ENCODE measurements at regions not wholly inside any gene's neighbourhood (a gene's known extent, or its start where the extent isn't known, plus 50 kb on each side); places are given as distances from the start of the nearest gene placed in this dataset.
"Not testable (repeated sequence)": the region's sequence is repeated elsewhere in the genome, so short reads cannot be mapped to it uniquely, and the experiment has no call there.

DNA sequence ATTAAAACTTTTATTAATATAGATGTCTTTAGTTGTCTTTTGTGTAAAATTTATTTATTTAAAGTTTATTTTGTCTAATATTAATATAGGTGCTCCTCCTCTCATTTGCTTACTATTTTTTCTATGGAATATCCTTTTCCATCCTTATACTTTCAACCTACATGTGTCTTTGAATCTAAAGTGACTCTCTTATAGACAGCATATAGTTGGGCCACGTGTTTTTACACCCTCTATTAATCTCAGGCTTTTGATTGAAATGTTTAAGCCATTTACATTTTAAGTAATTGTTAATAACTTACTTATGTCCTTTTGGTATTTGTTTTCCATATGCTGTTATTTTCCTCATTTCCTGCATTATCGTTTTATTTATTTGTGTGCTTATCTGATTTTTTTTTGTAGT is 74.4 kb upstream of the LRFN5 start:
- no peak overlapping the region for H3K27ac ChIP-seq (ENCODE audit: low read depth in 1 of 2, low read length in 2 of 2)
- 67% methylated on average over 2 of the region's 2 CpGs for WGBS
- no peaks in the 10 kb centered on the region for H3K36me3 ChIP-seq (ENCODE audit: control insufficient read depth in 4 of 4, insufficient read depth in 3 of 4, low read depth in 1 of 4, low read length in 3 of 4)
- H3K27me3 ChIP-seq (ENCODE audit: control insufficient read depth in 4 of 4, insufficient read depth in 4 of 4, low read length in 3 of 4), result no peaks in the 10 kb centered on the region
- no peak overlapping the region for H3K9ac ChIP-seq (ENCODE audit: low read depth in 1 of 2, low read length in 2 of 2)
- no peaks in the 10 kb centered on the region for H3K9me3 ChIP-seq (ENCODE audit: control insufficient read depth in 4 of 4, low read length in 3 of 4)
- DNase-seq (ENCODE audit: low spot score), result no peak
- no peak overlapping the region for H3K4me3 ChIP-seq (ENCODE audit: low read depth in 1 of 3, low read length in 3 of 3)
- TF ChIP-seq JUND (IDR thresholded peaks at IDR 0.05) (no peak), NR2F2 (IDR thresholded peaks at IDR 0.05) (no peak), EGR1 (IDR thresholded peaks at IDR 0.05; ENCODE audit: low read depth in 2 of 2) (no peak), RAD21 (IDR thresholded peaks at IDR 0.05) (no peak), HNF4A (conservative IDR thresholded peaks at IDR 0.05) (no peak), TAF1 (conservative IDR thresholded peaks at IDR 0.05) (no peak), HNF4G (IDR thresholded peaks at IDR 0.05) (no peak), YY1 (IDR thresholded peaks at IDR 0.05) (no peak)
- no peaks in the 10 kb centered on the region for H3K4me1 ChIP-seq (ENCODE audit: control insufficient read depth in 4 of 4, insufficient read depth in 4 of 4, low read length in 3 of 4)

DNA sequence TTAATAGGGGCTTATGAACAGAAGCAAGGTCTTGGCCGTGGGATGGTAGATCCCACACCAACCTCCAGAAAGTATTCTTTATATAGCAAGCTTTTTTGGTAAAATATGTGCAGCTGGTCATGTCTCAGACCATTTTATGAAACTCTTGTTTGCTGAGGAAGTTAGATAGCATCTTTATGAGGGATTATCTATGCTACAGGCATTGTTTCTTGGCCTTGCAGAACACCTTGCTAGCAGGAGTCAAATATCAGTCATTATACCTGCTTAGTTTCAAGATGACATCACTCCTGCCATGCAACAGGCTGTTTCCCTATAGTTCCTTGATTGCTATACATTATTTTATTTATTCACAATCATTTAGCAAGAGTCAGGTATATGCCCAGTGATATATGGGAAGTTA is 84.8 kb upstream of the LRFN5 start:
- WGBS, result 75% methylated on average over 1 of the region's 1 CpG
- Histone ChIP-seq H3K4me1 (ENCODE audit: control insufficient read depth in 4 of 4, insufficient read depth in 4 of 4, low read length in 3 of 4) (no peaks in the 10 kb centered on the region), H3K9me3 (ENCODE audit: control insufficient read depth in 4 of 4, low read length in 3 of 4) (no peaks in the 10 kb centered on the region), H3K36me3 (ENCODE audit: control insufficient read depth in 4 of 4, insufficient read depth in 3 of 4, low read depth in 1 of 4, low read length in 3 of 4) (no peaks in the 10 kb centered on the region), H3K4me3 (ENCODE audit: low read depth in 1 of 3, low read length in 3 of 3) (no peak overlapping the region), H3K9ac (ENCODE audit: low read depth in 1 of 2, low read length in 2 of 2) (no peak overlapping the region), H3K27ac (ENCODE audit: low read depth in 1 of 2, low read length in 2 of 2) (no peak overlapping the region), H3K27me3 (ENCODE audit: control insufficient read depth in 4 of 4, insufficient read depth in 4 of 4, low read length in 3 of 4) (no peaks in the 10 kb centered on the region)
- DNase-seq (ENCODE audit: low spot score), result no peak
- TF ChIP-seq, protein P1, sequence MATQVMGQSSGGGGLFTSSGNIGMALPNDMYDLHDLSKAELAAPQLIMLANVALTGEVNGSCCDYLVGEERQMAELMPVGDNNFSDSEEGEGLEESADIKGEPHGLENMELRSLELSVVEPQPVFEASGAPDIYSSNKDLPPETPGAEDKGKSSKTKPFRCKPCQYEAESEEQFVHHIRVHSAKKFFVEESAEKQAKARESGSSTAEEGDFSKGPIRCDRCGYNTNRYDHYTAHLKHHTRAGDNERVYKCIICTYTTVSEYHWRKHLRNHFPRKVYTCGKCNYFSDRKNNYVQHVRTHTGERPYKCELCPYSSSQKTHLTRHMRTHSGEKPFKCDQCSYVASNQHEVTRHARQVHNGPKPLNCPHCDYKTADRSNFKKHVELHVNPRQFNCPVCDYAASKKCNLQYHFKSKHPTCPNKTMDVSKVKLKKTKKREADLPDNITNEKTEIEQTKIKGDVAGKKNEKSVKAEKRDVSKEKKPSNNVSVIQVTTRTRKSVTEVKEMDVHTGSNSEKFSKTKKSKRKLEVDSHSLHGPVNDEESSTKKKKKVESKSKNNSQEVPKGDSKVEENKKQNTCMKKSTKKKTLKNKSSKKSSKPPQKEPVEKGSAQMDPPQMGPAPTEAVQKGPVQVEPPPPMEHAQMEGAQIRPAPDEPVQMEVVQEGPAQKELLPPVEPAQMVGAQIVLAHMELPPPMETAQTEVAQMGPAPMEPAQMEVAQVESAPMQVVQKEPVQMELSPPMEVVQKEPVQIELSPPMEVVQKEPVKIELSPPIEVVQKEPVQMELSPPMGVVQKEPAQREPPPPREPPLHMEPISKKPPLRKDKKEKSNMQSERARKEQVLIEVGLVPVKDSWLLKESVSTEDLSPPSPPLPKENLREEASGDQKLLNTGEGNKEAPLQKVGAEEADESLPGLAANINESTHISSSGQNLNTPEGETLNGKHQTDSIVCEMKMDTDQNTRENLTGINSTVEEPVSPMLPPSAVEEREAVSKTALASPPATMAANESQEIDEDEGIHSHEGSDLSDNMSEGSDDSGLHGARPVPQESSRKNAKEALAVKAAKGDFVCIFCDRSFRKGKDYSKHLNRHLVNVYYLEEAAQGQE (IDR thresholded peaks at IDR 0.05), result no peak
- TF ChIP-seq, protein P2, sequence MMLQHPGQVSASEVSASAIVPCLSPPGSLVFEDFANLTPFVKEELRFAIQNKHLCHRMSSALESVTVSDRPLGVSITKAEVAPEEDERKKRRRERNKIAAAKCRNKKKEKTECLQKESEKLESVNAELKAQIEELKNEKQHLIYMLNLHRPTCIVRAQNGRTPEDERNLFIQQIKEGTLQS (IDR thresholded peaks at IDR 0.05), result no peak
- TF ChIP-seq, protein P3, sequence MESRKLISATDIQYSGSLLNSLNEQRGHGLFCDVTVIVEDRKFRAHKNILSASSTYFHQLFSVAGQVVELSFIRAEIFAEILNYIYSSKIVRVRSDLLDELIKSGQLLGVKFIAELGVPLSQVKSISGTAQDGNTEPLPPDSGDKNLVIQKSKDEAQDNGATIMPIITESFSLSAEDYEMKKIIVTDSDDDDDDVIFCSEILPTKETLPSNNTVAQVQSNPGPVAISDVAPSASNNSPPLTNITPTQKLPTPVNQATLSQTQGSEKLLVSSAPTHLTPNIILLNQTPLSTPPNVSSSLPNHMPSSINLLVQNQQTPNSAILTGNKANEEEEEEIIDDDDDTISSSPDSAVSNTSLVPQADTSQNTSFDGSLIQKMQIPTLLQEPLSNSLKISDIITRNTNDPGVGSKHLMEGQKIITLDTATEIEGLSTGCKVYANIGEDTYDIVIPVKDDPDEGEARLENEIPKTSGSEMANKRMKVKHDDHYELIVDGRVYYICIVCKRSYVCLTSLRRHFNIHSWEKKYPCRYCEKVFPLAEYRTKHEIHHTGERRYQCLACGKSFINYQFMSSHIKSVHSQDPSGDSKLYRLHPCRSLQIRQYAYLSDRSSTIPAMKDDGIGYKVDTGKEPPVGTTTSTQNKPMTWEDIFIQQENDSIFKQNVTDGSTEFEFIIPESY (IDR thresholded peaks at IDR 0.05), result no peak
- TF ChIP-seq JUND (IDR thresholded peaks at IDR 0.05) (no peak), NR2F2 (IDR thresholded peaks at IDR 0.05) (no peak), FOXA1 (IDR thresholded peaks at IDR 0.05) (no peak), YY1 (IDR thresholded peaks at IDR 0.05) (no peak), HNF4G (IDR thresholded peaks at IDR 0.05) (no peak), RAD21 (IDR thresholded peaks at IDR 0.05) (no peak), EGR1 (IDR thresholded peaks at IDR 0.05; ENCODE audit: low read depth in 2 of 2) (no peak)

DNA sequence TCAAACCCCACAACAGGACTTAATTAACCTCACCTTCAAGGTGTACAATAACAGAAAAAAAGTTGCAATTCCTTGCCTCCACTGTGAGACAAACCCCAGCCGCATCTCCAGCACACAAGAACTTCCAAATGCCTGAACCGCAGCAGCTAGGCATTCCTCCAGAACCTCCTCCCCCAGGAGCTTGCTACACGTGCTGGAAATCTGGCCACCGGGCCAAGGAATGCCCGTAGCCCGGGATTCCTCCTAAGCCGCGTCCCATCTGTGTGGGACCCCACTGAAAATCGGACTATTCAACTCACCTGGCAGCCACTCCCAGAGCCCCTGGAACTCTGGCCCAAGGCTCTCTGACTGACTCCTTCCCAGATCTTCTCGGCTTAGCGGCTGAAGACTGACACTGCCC is 88.6 kb upstream of the LRFN5 start:
- not testable (repeated sequence) for H3K9ac ChIP-seq (ENCODE audit: low read depth in 1 of 2, low read length in 2 of 2); H3K9me3 ChIP-seq (ENCODE audit: control insufficient read depth in 4 of 4, low read length in 3 of 4); H3K27ac ChIP-seq (ENCODE audit: low read depth in 1 of 2, low read length in 2 of 2); H3K4me1 ChIP-seq (ENCODE audit: control insufficient read depth in 4 of 4, insufficient read depth in 4 of 4, low read length in 3 of 4); DNase-seq (ENCODE audit: low spot score); H3K27me3 ChIP-seq (ENCODE audit: control insufficient read depth in 4 of 4, insufficient read depth in 4 of 4, low read length in 3 of 4); H3K4me3 ChIP-seq (ENCODE audit: low read depth in 1 of 3, low read length in 3 of 3); H3K36me3 ChIP-seq (ENCODE audit: control insufficient read depth in 4 of 4, insufficient read depth in 3 of 4, low read depth in 1 of 4, low read length in 3 of 4)
- 81% methylated on average over 9 of the region's 11 CpGs for WGBS
